OCI-LY7 (cell line): ENCODE measurements at regions not wholly inside any gene's neighbourhood (a gene's known extent, or its start where the extent isn't known, plus 50 kb on each side); places are given as distances from the start of the nearest gene placed in this dataset.

ENCODE experiments used
- CTCF ChIP-seq: fragments of 200-600 bp; sonication (generic); conservative IDR thresholded peaks from 2 replicates; pipeline ENCODE4 v1.5.1; 2014; ENCODE audit warnings: mild to moderate bottlenecking, antibody characterized with exemption, low read length, moderate library complexity, mixed read lengths
- EZH2phosphoT487 ChIP-seq: fragments of 200-600 bp; sonication (generic); IDR thresholded peaks from 2 replicates; pipeline ENCODE4 v1.6.1; 2018; ENCODE audit warnings: low read depth, borderline replicate concordance, mild to moderate bottlenecking, mixed run types, antibody characterized with exemption, low read length, moderate library complexity, mixed read lengths

- TF ChIP-seq CTCF: no peak
- no peak for TF ChIP-seq EZH2phosphoT487
Observed at GRCh38 chrX:38989076-38989475, 187.8 kb downstream of the MID1IP1 start.
